Pancreas (tissue), 10 donors: ENCODE measurements at regions not wholly inside any gene's neighbourhood (a gene's known extent, or its start where the extent isn't known, plus 50 kb on each side); places are given as distances from the start of the nearest gene placed in this dataset.

Experiments
- ATAC-seq, 4 donors: fragments of 200-7000 bp; cut with Tn5 transposase; one replicate each; pipeline versions ENCODE4 v1.8.0 to v1.9.1; 2020; ENCODE audit warnings: mild to moderate bottlenecking in 4 of 4, moderate library complexity in 4 of 4
- DNase-seq, 6 donors: peaks; one replicate each; pipeline ENCODE4 v3.0.0-alpha.2; 2020
- FAIRE-seq: peaks from 2 replicates; lab custom pipeline; 2012; peaks lifted over from hg19 to GRCh38; lab: Jason Lieb, UNC
- H3K27ac ChIP-seq, 4 donors: fragments of 200-600 bp; sonication (generic); 1 replicate in 3 of 4; 2 replicates in 1 of 4; pipeline versions ENCODE4 v1.5.0 to v1.8.0; 2020
- H3K27me3 ChIP-seq, 4 donors: fragments of 200-600 bp; one replicate each; pipeline ENCODE4 v1.8.0; 2021
- H3K36me3 ChIP-seq, 3 donors: fragments of 200-600 bp; sonication (generic) in 1 of 3; one replicate each; pipeline versions ENCODE4 v1.5.0 to v1.8.0; 2020 to 2021
- H3K4me1 ChIP-seq, 3 donors: fragments of 200-600 bp; one replicate each; pipeline ENCODE4 v1.8.0; 2021
- H3K4me3 ChIP-seq, 4 donors: fragments of 200-600 bp; sonication (generic) in 2 of 4; one replicate each; pipeline versions ENCODE4 v1.5.0 to v1.8.0; 2020 to 2021
- H3K9me3 ChIP-seq, 4 donors: fragments of 200-600 bp; one replicate each; pipeline ENCODE4 v1.8.0; 2021
- CTCF ChIP-seq, 4 donors: fragments of 200-600 bp; sonication (generic) in 3 of 4; IDR thresholded peaks; one replicate each; pipeline versions ENCODE4 v1.5.0 to v1.8.0; 2021; ENCODE audit warnings: antibody characterized with exemption in 4 of 4
- WGBS, 2 donors: extraction: QIAGEN DNeasy Blood & Tissue Kit; methylation state at CpG; one replicate each; pipeline ENCODE4 v1.1.7; 2013; 5-methylcytosine and 5-hydroxymethylcytosine counted together
- intact Hi-C, 3 donors: fragments of 100-400 bp; cut with DNase I; formaldehyde crosslinking; loops; one replicate each; pipeline versions ENCODE4 v1.11.1 to v1.14.2; 2022
- donor health status: healthy with polysubstance abuse.
- donor health status: DM: no; HTN: no; CAD: no; lungs with moderate emphysema.
- donor health status: DM: no; HTN: no; CAD: no.
- donor health status: control.
- donor health status: control.
- donor health status: Bipolar disorder and iron deficiency.
- donor health status: DM: yes; HTN: yes; CAD: no.
- donor health status: DM: no; HTN: no; CAD: no.
- donor health status: DM: no; HTN: no; CAD: no.
- donor health status: DM: yes; HTN: yes; CAD: no.

DNA sequence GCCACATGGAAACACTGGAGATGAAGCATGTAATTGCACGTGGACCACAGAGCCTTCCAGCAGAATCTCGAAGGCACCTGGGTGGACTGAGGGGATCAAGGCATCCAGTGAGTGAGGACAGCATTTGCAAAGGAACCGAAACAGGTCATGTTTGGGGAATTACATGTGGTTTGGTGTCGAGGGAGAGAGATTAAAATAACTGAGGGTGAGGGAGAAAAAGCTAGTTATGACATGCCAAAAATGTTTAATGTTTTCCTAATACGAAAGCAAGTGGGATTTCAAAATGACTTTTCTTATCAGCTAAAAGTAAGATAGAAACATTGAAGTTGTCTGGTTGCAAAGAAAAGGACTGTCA, 157.1 kb downstream of the BLID start:
- H3K36me3 ChIP-seq = no peaks in the 10 kb centered on the region
- no peaks in the 10 kb centered on the region for H3K9me3 ChIP-seq
- intact Hi-C loops = no loop called here
- H3K4me3 ChIP-seq = no peak overlapping the region
- no peak for TF ChIP-seq CTCF (IDR thresholded peaks at IDR 0.05)
- FAIRE-seq (no peak), ATAC-seq (no peak), DNase-seq (no peak)
- no peaks in the 10 kb centered on the region for H3K4me1 ChIP-seq
- WGBS, 2 donors = 36 to 48% methylated on average over 5 of the region's 5 CpGs
- H3K27me3 ChIP-seq = no peaks in the 10 kb centered on the region
- no peak overlapping the region for H3K27ac ChIP-seq

DNA sequence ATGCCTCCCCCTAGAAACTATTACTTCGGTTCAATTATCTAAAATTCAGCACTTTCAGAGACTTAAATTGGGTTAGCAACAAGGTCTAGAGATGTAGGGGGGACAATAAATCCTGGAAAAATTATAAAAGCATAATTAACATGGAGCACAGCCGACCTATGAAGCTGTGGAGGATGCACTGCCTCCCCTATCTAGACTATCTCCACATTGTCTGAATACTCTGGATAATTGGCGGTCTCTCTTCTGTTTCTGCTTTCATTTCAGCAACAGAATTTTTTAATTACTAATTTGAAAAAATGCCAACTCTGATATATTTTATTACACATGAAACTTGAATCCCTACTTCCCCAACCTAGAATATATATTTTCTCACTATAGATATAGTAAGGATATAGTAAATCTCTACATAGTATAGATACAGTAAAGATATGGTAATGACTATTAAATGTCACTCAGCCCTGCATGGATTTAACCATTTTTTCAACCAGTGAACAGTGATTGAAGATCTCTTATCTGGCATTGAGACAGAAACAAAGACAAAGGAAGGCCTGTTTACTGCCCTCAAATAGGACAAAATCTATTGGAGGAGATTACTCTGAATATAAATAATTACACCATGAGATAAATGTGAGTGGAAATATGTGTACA, 157.6 kb downstream of the BLID start:
- Histone ChIP-seq H3K4me3 (no peak overlapping the region), H3K9me3 (no peaks in the 10 kb centered on the region), H3K27me3 (no peaks in the 10 kb centered on the region), H3K4me1 (no peaks in the 10 kb centered on the region), H3K36me3 (no peaks in the 10 kb centered on the region), H3K27ac (no peak overlapping the region)
- no peak for TF ChIP-seq CTCF (IDR thresholded peaks at IDR 0.05)
- FAIRE-seq (no peak), DNase-seq (no peak), ATAC-seq (no peak)
- WGBS, 2 donors = 71 to 77% methylated on average over 3 of the region's 3 CpGs
- intact Hi-C loops = no loop called here

GRCh38 chr11:121953122-121953521, 162.9 kb downstream of the BLID start:
- Histone ChIP-seq H3K9me3 (no peaks in the 10 kb centered on the region), H3K36me3 (no peaks in the 10 kb centered on the region), H3K27ac (no peak overlapping the region), H3K4me1 (no peaks in the 10 kb centered on the region), H3K27me3 (no peaks in the 10 kb centered on the region), H3K4me3 (no peak overlapping the region)
- no peak for DNase-seq
- no peak for FAIRE-seq
- ATAC-seq = no peak
- TF ChIP-seq CTCF (IDR thresholded peaks at IDR 0.05) = no peak
- intact Hi-C loops = no loop called here
- WGBS, 2 donors = 48 to 54% methylated on average over 2 of the region's 2 CpGs

DNA sequence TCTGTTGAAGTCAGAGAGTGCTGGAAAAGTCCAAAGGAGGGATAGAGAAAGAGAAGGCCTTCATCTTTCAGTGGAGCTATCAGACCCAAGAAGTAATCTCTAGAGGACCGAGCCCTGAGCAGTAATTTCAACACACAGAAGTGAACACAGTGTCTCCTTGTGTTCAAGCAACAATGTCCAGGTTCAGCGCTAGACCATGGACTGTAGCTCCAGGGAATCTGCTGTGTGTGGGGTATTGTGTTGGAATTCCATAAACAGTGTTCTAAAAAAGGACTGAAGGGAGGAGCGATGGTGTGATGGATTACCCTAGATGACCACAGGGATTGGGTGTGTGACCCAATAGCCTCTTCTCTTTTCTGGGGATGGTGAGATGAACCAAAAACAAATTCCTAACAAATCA, 165.9 kb downstream of the BLID start:
- 85 to 88% methylated on average over 3 of the region's 3 CpGs for WGBS, 2 donors
- no peak for ATAC-seq
- no peak overlapping the region for H3K4me3 ChIP-seq
- no peaks in the 10 kb centered on the region for H3K4me1 ChIP-seq
- H3K36me3 ChIP-seq = no peaks in the 10 kb centered on the region
- no peaks in the 10 kb centered on the region for H3K27me3 ChIP-seq
- H3K9me3 ChIP-seq = no peaks in the 10 kb centered on the region
- intact Hi-C loops = no loop called here
- H3K27ac ChIP-seq = no peak overlapping the region
- no peak for FAIRE-seq
- DNase-seq = no peak
- no peak for TF ChIP-seq CTCF (IDR thresholded peaks at IDR 0.05)

DNA sequence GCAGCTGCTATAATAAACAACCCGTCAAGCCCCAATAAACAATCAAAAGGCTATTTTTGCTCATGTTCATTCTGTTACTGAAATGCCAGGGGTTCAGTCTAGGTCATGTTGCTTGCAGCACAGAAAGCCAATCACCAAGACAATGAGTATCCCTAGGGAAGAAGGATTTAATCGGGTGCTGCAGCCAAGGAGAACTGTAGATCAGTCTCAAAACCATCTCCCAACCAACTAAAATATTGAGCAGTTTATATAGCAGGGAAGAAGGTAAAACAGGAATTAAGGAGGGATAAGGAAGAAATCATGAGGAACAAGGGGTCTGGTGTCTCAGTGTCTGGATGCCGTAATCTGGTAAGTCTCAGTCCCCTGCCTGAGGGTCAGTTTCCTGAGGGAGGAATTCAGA, 169.5 kb downstream of the BLID start:
- ATAC-seq = no peak
- 88 to 94% methylated on average over 3 of the region's 3 CpGs for WGBS, 2 donors
- Histone ChIP-seq H3K27me3 (no peaks in the 10 kb centered on the region), H3K9me3 (no peaks in the 10 kb centered on the region), H3K36me3 (no peaks in the 10 kb centered on the region), H3K27ac (no peak overlapping the region), H3K4me3 (no peak overlapping the region), H3K4me1 (no peaks in the 10 kb centered on the region)
- FAIRE-seq = no peak
- TF ChIP-seq CTCF (IDR thresholded peaks at IDR 0.05) = no peak
- intact Hi-C loops = no loop called here
- DNase-seq = no peak
